A549 (cell line): ENCODE measurements at regions not wholly inside any gene's neighbourhood (a gene's known extent, or its start where the extent isn't known, plus 50 kb on each side); places are given as distances from the start of the nearest gene placed in this dataset.

ENCODE experiments used
- BHLHE40 ChIP-seq: IDR thresholded peaks from 2 replicates; pipeline ENCODE4 v1.6.1; 2012; ENCODE audit warnings: low read depth, low read length, inconsistent platforms
- CHD4 ChIP-seq: fragments of 200-600 bp; sonication (generic); IDR thresholded peaks from 2 replicates; pipeline ENCODE4 v1.6.1; 2016; ENCODE audit warnings: antibody characterized with exemption, mild to moderate bottlenecking, borderline replicate concordance
- KDM1A ChIP-seq: fragments of 200-600 bp; sonication (generic); IDR thresholded peaks from 2 replicates; pipeline ENCODE4 v1.6.1; 2016; ENCODE audit warnings: low read depth, mild to moderate bottlenecking
- MAFK ChIP-seq: fragments of 450-650 bp; IDR thresholded peaks from 2 replicates; pipeline ENCODE4 v1.6.1; 2014; ENCODE audit not compliant: partially characterized antibody
- POLR2A ChIP-seq: IDR thresholded peaks from 2 replicates; pipeline ENCODE4 v1.6.1; 2012; ENCODE audit warnings: mild to moderate bottlenecking, low read length
- RAD21 ChIP-seq, 2 experiments: fragments of >200 bp in 1 of 2; sonication (Bioruptor Twin) in 1 of 2; formaldehyde crosslinking in 1 of 2; IDR thresholded peaks in 1 of 2; conservative IDR thresholded peaks in 1 of 2; 2 replicates in 1 of 2; 3 replicates in 1 of 2; pipeline ENCODE4 v1.6.1; 2012 to 2018; ENCODE audit warnings: inconsistent platforms in 1 of 2
- RCOR1 ChIP-seq: fragments of 150-350 bp; IDR thresholded peaks from 2 replicates; pipeline ENCODE4 v1.6.1; 2014; ENCODE audit warnings: antibody characterized with exemption, low read length, low read depth
- RNF2 ChIP-seq: fragments of 200-600 bp; sonication (generic); IDR thresholded peaks from 2 replicates; pipeline ENCODE4 v1.6.1; 2016; ENCODE audit warnings: low read depth, mild to moderate bottlenecking, antibody characterized with exemption, moderate library complexity, borderline replicate concordance
- ZFP36 ChIP-seq: fragments of 450-650 bp; IDR thresholded peaks from 2 replicates; pipeline ENCODE4 v1.6.1; 2014; ENCODE audit warnings: borderline replicate concordance; ENCODE audit not compliant: partially characterized antibody
- TF ChIP-seq, protein P1 (sequence below): fragments of >200 bp; sonication (Bioruptor Twin); formaldehyde crosslinking; IDR thresholded peaks from 3 replicates; pipeline ENCODE4 v1.5.1; 2016
- TF ChIP-seq, protein P2 (sequence below): fragments of >200 bp; sonication (Bioruptor Twin); formaldehyde crosslinking; IDR thresholded peaks from 3 replicates; pipeline ENCODE4 v1.6.1; 2016
- TF ChIP-seq, protein P3 (sequence below): fragments of 200-600 bp; sonication (generic); IDR thresholded peaks from 2 replicates; pipeline ENCODE4 v1.6.1; 2016; ENCODE audit warnings: antibody characterized with exemption, mild to moderate bottlenecking, moderate library complexity
- TF ChIP-seq, protein P4 (sequence below): fragments of 450-650 bp; IDR thresholded peaks from 2 replicates; pipeline ENCODE4 v1.6.1; 2014; ENCODE audit warnings: antibody characterized with exemption

DNA sequence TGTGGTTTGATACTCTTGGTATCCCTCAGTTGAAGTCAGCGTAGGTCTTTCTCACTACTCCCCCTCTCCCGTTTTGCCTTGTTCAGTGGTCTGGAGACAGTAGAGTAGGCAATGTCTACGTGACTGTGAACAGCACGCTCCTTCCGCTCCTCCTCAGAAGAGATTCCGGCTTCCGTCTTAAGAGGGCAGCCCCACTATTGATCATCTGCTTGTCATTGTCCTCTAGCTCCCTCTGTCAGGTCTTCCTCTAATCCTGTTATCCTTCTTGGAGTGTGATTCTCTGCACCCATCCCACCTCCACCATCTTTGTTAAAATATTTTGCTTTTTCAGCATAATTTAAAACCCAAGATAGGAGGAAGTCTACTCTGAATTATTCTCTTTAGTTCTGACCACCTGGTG, 129.9 kb upstream of the KCNK2 start:
- TF ChIP-seq, protein P1, sequence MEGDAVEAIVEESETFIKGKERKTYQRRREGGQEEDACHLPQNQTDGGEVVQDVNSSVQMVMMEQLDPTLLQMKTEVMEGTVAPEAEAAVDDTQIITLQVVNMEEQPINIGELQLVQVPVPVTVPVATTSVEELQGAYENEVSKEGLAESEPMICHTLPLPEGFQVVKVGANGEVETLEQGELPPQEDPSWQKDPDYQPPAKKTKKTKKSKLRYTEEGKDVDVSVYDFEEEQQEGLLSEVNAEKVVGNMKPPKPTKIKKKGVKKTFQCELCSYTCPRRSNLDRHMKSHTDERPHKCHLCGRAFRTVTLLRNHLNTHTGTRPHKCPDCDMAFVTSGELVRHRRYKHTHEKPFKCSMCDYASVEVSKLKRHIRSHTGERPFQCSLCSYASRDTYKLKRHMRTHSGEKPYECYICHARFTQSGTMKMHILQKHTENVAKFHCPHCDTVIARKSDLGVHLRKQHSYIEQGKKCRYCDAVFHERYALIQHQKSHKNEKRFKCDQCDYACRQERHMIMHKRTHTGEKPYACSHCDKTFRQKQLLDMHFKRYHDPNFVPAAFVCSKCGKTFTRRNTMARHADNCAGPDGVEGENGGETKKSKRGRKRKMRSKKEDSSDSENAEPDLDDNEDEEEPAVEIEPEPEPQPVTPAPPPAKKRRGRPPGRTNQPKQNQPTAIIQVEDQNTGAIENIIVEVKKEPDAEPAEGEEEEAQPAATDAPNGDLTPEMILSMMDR = no peak
- TF ChIP-seq, protein P2, sequence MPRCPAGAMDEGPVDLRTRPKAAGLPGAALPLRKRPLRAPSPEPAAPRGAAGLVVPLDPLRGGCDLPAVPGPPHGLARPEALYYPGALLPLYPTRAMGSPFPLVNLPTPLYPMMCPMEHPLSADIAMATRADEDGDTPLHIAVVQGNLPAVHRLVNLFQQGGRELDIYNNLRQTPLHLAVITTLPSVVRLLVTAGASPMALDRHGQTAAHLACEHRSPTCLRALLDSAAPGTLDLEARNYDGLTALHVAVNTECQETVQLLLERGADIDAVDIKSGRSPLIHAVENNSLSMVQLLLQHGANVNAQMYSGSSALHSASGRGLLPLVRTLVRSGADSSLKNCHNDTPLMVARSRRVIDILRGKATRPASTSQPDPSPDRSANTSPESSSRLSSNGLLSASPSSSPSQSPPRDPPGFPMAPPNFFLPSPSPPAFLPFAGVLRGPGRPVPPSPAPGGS = no peak
- TF ChIP-seq CHD4 = no peak
- no peak for TF ChIP-seq POLR2A
- no peak for TF ChIP-seq KDM1A
- TF ChIP-seq RAD21 (conservative IDR thresholded peaks at IDR 0.05 in 1 of 2, IDR thresholded peaks at IDR 0.05 in 1 of 2) = peak in 1 of 2 experiments; percentile 30; a peak in 1 of 5 replicates
- TF ChIP-seq, protein P3, sequence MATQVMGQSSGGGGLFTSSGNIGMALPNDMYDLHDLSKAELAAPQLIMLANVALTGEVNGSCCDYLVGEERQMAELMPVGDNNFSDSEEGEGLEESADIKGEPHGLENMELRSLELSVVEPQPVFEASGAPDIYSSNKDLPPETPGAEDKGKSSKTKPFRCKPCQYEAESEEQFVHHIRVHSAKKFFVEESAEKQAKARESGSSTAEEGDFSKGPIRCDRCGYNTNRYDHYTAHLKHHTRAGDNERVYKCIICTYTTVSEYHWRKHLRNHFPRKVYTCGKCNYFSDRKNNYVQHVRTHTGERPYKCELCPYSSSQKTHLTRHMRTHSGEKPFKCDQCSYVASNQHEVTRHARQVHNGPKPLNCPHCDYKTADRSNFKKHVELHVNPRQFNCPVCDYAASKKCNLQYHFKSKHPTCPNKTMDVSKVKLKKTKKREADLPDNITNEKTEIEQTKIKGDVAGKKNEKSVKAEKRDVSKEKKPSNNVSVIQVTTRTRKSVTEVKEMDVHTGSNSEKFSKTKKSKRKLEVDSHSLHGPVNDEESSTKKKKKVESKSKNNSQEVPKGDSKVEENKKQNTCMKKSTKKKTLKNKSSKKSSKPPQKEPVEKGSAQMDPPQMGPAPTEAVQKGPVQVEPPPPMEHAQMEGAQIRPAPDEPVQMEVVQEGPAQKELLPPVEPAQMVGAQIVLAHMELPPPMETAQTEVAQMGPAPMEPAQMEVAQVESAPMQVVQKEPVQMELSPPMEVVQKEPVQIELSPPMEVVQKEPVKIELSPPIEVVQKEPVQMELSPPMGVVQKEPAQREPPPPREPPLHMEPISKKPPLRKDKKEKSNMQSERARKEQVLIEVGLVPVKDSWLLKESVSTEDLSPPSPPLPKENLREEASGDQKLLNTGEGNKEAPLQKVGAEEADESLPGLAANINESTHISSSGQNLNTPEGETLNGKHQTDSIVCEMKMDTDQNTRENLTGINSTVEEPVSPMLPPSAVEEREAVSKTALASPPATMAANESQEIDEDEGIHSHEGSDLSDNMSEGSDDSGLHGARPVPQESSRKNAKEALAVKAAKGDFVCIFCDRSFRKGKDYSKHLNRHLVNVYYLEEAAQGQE = no peak
- no peak for TF ChIP-seq RNF2
- TF ChIP-seq BHLHE40 = no peak
- TF ChIP-seq MAFK = peak; percentile 76
- TF ChIP-seq RCOR1 = no peak
- no peak for TF ChIP-seq ZFP36
- TF ChIP-seq, protein P4, sequence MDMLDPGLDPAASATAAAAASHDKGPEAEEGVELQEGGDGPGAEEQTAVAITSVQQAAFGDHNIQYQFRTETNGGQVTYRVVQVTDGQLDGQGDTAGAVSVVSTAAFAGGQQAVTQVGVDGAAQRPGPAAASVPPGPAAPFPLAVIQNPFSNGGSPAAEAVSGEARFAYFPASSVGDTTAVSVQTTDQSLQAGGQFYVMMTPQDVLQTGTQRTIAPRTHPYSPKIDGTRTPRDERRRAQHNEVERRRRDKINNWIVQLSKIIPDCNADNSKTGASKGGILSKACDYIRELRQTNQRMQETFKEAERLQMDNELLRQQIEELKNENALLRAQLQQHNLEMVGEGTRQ = no peak
